ENCODE measurements at regions not wholly inside any gene's neighbourhood (a gene's known extent, or its start where the extent isn't known, plus 50 kb on each side); places are given as distances from the start of the nearest gene placed in this dataset.

- DNase-seq (ENCODE audit: low spot score): no peak
- no peak for ATAC-seq
- ChIA-PET CTCF (no interaction called here), POLR2A (no interaction called here)
- Mint-ChIP-seq H3K4me3 (no peak overlapping the region), H3K9me3 (peaks cover 20% of the 10 kb centered on the region), H3K4me1 (no peaks in the 10 kb centered on the region), H3K36me3 (peaks cover 11% of the 10 kb centered on the region), H3K27me3 (ENCODE audit: low read depth) (no peaks in the 10 kb centered on the region), H3K27ac (no peak overlapping the region)
- TF ChIP-seq PREB (CRISPR knock-in tag; IDR thresholded peaks at IDR 0.05; ENCODE audit: borderline replicate concordance): no peak
- TF ChIP-seq, protein P1, sequence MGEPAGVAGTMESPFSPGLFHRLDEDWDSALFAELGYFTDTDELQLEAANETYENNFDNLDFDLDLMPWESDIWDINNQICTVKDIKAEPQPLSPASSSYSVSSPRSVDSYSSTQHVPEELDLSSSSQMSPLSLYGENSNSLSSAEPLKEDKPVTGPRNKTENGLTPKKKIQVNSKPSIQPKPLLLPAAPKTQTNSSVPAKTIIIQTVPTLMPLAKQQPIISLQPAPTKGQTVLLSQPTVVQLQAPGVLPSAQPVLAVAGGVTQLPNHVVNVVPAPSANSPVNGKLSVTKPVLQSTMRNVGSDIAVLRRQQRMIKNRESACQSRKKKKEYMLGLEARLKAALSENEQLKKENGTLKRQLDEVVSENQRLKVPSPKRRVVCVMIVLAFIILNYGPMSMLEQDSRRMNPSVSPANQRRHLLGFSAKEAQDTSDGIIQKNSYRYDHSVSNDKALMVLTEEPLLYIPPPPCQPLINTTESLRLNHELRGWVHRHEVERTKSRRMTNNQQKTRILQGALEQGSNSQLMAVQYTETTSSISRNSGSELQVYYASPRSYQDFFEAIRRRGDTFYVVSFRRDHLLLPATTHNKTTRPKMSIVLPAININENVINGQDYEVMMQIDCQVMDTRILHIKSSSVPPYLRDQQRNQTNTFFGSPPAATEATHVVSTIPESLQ (CRISPR knock-in tag; IDR thresholded peaks at IDR 0.05): no peak
- TF ChIP-seq, protein P2, sequence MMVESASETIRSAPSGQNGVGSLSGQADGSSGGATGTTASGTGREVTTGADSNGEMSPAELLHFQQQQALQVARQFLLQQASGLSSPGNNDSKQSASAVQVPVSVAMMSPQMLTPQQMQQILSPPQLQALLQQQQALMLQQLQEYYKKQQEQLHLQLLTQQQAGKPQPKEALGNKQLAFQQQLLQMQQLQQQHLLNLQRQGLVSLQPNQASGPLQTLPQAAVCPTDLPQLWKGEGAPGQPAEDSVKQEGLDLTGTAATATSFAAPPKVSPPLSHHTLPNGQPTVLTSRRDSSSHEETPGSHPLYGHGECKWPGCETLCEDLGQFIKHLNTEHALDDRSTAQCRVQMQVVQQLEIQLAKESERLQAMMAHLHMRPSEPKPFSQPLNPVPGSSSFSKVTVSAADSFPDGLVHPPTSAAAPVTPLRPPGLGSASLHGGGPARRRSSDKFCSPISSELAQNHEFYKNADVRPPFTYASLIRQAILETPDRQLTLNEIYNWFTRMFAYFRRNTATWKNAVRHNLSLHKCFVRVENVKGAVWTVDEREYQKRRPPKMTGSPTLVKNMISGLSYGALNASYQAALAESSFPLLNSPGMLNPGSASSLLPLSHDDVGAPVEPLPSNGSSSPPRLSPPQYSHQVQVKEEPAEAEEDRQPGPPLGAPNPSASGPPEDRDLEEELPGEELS (CRISPR knock-in tag; IDR thresholded peaks at IDR 0.05): no peak
- TF ChIP-seq AR (CRISPR knock-in tag; IDR thresholded peaks at IDR 0.05): no peak
- no peak for TF ChIP-seq CBFB (CRISPR knock-in tag; IDR thresholded peaks at IDR 0.05; ENCODE audit: low read depth)
- TF ChIP-seq ZNF232 (CRISPR knock-in tag; IDR thresholded peaks at IDR 0.05): no peak
Observed at GRCh38 chr13:88637935-88638334, 966.8 kb downstream of the SLITRK5 start.

- ChIA-PET CTCF (no interaction called here), POLR2A (no interaction called here)
- Mint-ChIP-seq H3K4me1 (no peaks in the 10 kb centered on the region), H3K9me3 (peaks cover 72% of the 10 kb centered on the region), H3K27ac (no peak overlapping the region), H3K4me3 (no peak overlapping the region), H3K27me3 (ENCODE audit: low read depth) (no peaks in the 10 kb centered on the region; the same call in 1 of the 2 replicates), H3K36me3 (peaks cover 52% of the 10 kb centered on the region)
- TF ChIP-seq, protein P3, sequence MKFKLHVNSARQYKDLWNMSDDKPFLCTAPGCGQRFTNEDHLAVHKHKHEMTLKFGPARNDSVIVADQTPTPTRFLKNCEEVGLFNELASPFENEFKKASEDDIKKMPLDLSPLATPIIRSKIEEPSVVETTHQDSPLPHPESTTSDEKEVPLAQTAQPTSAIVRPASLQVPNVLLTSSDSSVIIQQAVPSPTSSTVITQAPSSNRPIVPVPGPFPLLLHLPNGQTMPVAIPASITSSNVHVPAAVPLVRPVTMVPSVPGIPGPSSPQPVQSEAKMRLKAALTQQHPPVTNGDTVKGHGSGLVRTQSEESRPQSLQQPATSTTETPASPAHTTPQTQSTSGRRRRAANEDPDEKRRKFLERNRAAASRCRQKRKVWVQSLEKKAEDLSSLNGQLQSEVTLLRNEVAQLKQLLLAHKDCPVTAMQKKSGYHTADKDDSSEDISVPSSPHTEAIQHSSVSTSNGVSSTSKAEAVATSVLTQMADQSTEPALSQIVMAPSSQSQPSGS (CRISPR knock-in tag; IDR thresholded peaks at IDR 0.05; ENCODE audit: borderline replicate concordance, low read depth): no peak
- no peak for TF ChIP-seq TP53 (CRISPR knock-in tag; IDR thresholded peaks at IDR 0.05)
- no peak for TF ChIP-seq GABPB1 (CRISPR knock-in tag; IDR thresholded peaks at IDR 0.05)
- ATAC-seq (no peak), DNase-seq (ENCODE audit: low spot score) (no peak)
Observed at GRCh38 chr13:88643233-88643632, 972.1 kb downstream of the SLITRK5 start.

GRCh38 chr13:88648598-88649373 lies 977.6 kb downstream of the SLITRK5 start:
- no peak for DNase-seq (ENCODE audit: low spot score)
- Mint-ChIP-seq H3K27me3 (ENCODE audit: low read depth) (no peaks in the 10 kb centered on the region), H3K36me3 (peaks cover 32% of the 10 kb centered on the region), H3K9me3 (peaks cover 66% of the 10 kb centered on the region), H3K27ac (no peak overlapping the region), H3K4me1 (no peaks in the 10 kb centered on the region), H3K4me3 (no peak overlapping the region)
- ChIA-PET CTCF (no interaction called here), POLR2A (no interaction called here)
- no peak for ATAC-seq
- no peak for TF ChIP-seq RORB (CRISPR knock-in tag; IDR thresholded peaks at IDR 0.05)
- TF ChIP-seq AR (CRISPR knock-in tag; IDR thresholded peaks at IDR 0.05): no peak
- no peak for TF ChIP-seq SMAD3 (CRISPR knock-in tag; IDR thresholded peaks at IDR 0.05; ENCODE audit: borderline replicate concordance)
- TF ChIP-seq TP53 (CRISPR knock-in tag; IDR thresholded peaks at IDR 0.05): no peak
- TF ChIP-seq, protein P4, sequence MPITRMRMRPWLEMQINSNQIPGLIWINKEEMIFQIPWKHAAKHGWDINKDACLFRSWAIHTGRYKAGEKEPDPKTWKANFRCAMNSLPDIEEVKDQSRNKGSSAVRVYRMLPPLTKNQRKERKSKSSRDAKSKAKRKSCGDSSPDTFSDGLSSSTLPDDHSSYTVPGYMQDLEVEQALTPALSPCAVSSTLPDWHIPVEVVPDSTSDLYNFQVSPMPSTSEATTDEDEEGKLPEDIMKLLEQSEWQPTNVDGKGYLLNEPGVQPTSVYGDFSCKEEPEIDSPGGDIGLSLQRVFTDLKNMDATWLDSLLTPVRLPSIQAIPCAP (CRISPR knock-in tag; IDR thresholded peaks at IDR 0.05): no peak
- TF ChIP-seq ZNF416 (CRISPR knock-in tag; IDR thresholded peaks at IDR 0.05): no peak
- no peak for TF ChIP-seq ZNF317 (CRISPR knock-in tag; IDR thresholded peaks at IDR 0.05; ENCODE audit: borderline replicate concordance, low read depth)
- TF ChIP-seq, protein P5, sequence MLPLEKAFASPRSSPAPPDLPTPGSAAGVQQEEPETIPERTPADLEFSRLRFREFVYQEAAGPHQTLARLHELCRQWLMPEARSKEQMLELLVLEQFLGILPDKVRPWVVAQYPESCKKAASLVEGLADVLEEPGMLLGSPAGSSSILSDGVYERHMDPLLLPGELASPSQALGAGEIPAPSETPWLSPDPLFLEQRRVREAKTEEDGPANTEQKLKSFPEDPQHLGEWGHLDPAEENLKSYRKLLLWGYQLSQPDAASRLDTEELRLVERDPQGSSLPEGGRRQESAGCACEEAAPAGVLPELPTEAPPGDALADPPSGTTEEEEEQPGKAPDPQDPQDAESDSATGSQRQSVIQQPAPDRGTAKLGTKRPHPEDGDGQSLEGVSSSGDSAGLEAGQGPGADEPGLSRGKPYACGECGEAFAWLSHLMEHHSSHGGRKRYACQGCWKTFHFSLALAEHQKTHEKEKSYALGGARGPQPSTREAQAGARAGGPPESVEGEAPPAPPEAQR (CRISPR knock-in tag; IDR thresholded peaks at IDR 0.05): no peak
